Common myeloid progenitor, CD34-positive (primary cell): ENCODE measurements at regions not wholly inside any gene's neighbourhood (a gene's known extent, or its start where the extent isn't known, plus 50 kb on each side); places are given as distances from the start of the nearest gene placed in this dataset.

Experiments
- CTCF ChIA-PET: fragments of 350-600 bp; sonication (Branson Sonifier 250); formaldehyde crosslinking; loops from one replicate; lab custom pipeline; 2021; ENCODE audit warnings: antibody characterized with exemption; lab: Charles Lee
- POLR2A ChIA-PET: fragments of 350-600 bp; sonication (Branson Sonifier 250); formaldehyde crosslinking; loops from one replicate; lab custom pipeline; 2021; ENCODE audit warnings: antibody characterized with exemption; lab: Charles Lee
- DNase-seq, 3 donors: peaks; one replicate each; pipeline versions ENCODE4 v3.0.0 to v3.0.0-alpha.2; 2013
- H3K27ac ChIP-seq, 2 experiments: 1 replicate in 1 of 2; 2 replicates in 1 of 2; pipeline ENCODE4 v1.7.0; 2013; ENCODE audit warnings: inconsistent platforms in 2 of 2, low read length in 2 of 2, mild to moderate bottlenecking in 2 of 2, low read depth in 1 of 2, moderate library complexity in 1 of 2; ENCODE audit not compliant: severe bottlenecking in 2 of 2, insufficient read depth in 1 of 2, poor library complexity in 1 of 2
- H3K27me3 ChIP-seq, 5 experiments: replicated peaks in 2 of 5; 1 replicate in 3 of 5; 2 replicates in 2 of 5; pipeline versions ENCODE4 v1.6.1 to v1.7.0; 2013; ENCODE audit warnings: low read length in 4 of 5, mild to moderate bottlenecking in 2 of 5, moderate library complexity in 2 of 5, inconsistent platforms in 1 of 5; ENCODE audit not compliant: insufficient read depth in 5 of 5, control insufficient read depth in 4 of 5
- H3K36me3 ChIP-seq, 4 experiments: 1 replicate in 2 of 4; 2 replicates in 2 of 4; pipeline versions ENCODE4 v1.6.1 to v1.7.0; 2013; ENCODE audit warnings: low read length in 3 of 4, control low read depth in 1 of 4, mild to moderate bottlenecking in 1 of 4; ENCODE audit not compliant: control insufficient read depth in 4 of 4, insufficient read depth in 4 of 4
- H3K4me1 ChIP-seq, 4 experiments: 1 replicate in 3 of 4; 2 replicates in 1 of 4; pipeline versions ENCODE4 v1.6.1 to v1.7.1; 2013; ENCODE audit warnings: low read length in 3 of 4, mild to moderate bottlenecking in 3 of 4, control low read depth in 1 of 4, inconsistent platforms in 1 of 4, moderate library complexity in 1 of 4; ENCODE audit not compliant: control insufficient read depth in 4 of 4, insufficient read depth in 4 of 4; ENCODE audit errors: control extremely low read depth in 1 of 4
- H3K4me3 ChIP-seq, 7 experiments: 1 replicate in 4 of 7; 2 replicates in 3 of 7; pipeline versions ENCODE4 v1.5.1 to v1.7.0; 2013; ENCODE audit warnings: mild to moderate bottlenecking in 7 of 7, low read length in 6 of 7, moderate library complexity in 6 of 7, inconsistent platforms in 2 of 7, low read depth in 2 of 7, control low read depth in 1 of 7; ENCODE audit not compliant: insufficient read depth in 4 of 7, control insufficient read depth in 1 of 7; ENCODE audit errors: extremely low read depth in 1 of 7
- H3K9me3 ChIP-seq, 5 experiments: 1 replicate in 4 of 5; 2 replicates in 1 of 5; pipeline versions ENCODE4 v1.6.1 to v1.7.1; 2013; ENCODE audit warnings: low read length in 4 of 5, mild to moderate bottlenecking in 2 of 5, inconsistent platforms in 1 of 5, low read depth in 1 of 5, moderate library complexity in 1 of 5; ENCODE audit not compliant: control insufficient read depth in 4 of 5, insufficient read depth in 2 of 5; ENCODE audit errors: control extremely low read depth in 1 of 5
- WGBS: methylation state at CpG from one replicate; pipeline ENCODE4 v1.1.5; 2013; ENCODE audit not compliant: insufficient coverage; 5-methylcytosine and 5-hydroxymethylcytosine counted together

GRCh38 chr20:41853806-41854205 lies 235.6 kb upstream of the CHD6 start:
- Histone ChIP-seq H3K9me3 (peaks cover 0 to 2% (median 0%) of the 10 kb centered on the region in 5 experiments), H3K36me3 (no peaks in the 10 kb centered on the region), H3K4me1 (no peaks in the 10 kb centered on the region), H3K27me3 (peaks cover 0 to 3% (median 0%) of the 10 kb centered on the region in 5 experiments), H3K27ac (no peak overlapping the region), H3K4me3 (no peak overlapping the region)
- CTCF ChIA-PET: no interaction called here
- 86% methylated on average over 1 of the region's 2 CpGs for WGBS
- POLR2A ChIA-PET: no interaction called here
- no peak for DNase-seq

- no peaks in the 10 kb centered on the region for H3K9me3 ChIP-seq
- H3K4me3 ChIP-seq: no peak overlapping the region
- POLR2A ChIA-PET: no interaction called here
- peaks cover 0 to 3% (median 0%) of the 10 kb centered on the region in 5 experiments for H3K27me3 ChIP-seq
- no peaks in the 10 kb centered on the region for H3K36me3 ChIP-seq
- CTCF ChIA-PET: no interaction called here
- no peaks in the 10 kb centered on the region for H3K4me1 ChIP-seq
- 75% methylated on average over 1 of the region's 3 CpGs for WGBS
- H3K27ac ChIP-seq: no peak overlapping the region
- DNase-seq: no peak
Measured at GRCh38 chr20:41848180-41848579, 230.0 kb upstream of the CHD6 start.

- ChIA-PET CTCF (no interaction called here), POLR2A (no interaction called here)
- Histone ChIP-seq H3K4me1 (no peaks in the 10 kb centered on the region), H3K4me3 (no peak overlapping the region), H3K9me3 (peaks cover 0 to 1% (median 0%) of the 10 kb centered on the region in 5 experiments), H3K36me3 (no peaks in the 10 kb centered on the region), H3K27me3 (peaks cover 0 to 11% (median 3%) of the 10 kb centered on the region in 5 experiments), H3K27ac (no peak overlapping the region)
- 100% methylated on average over 1 of the region's 3 CpGs for WGBS
- no peak for DNase-seq
Measured at GRCh38 chr20:41837669-41838224, 219.6 kb upstream of the CHD6 start.

- no peak overlapping the region for H3K27ac ChIP-seq
- H3K36me3 ChIP-seq: no peaks in the 10 kb centered on the region
- WGBS: no CpG with 5 or more reads among the region's 1 CpG
- DNase-seq: no peak
- H3K4me3 ChIP-seq: no peak overlapping the region
- ChIA-PET CTCF (no interaction called here), POLR2A (no interaction called here)
- peaks cover 0 to 5% (median 0%) of the 10 kb centered on the region in 4 experiments for H3K4me1 ChIP-seq
- H3K9me3 ChIP-seq: peaks cover 0 to 2% (median 0%) of the 10 kb centered on the region in 5 experiments
- peaks cover 0 to 7% (median 3%) of the 10 kb centered on the region in 5 experiments for H3K27me3 ChIP-seq
Measured at GRCh38 chr20:41833739-41834138, 215.6 kb upstream of the CHD6 start.

- Histone ChIP-seq H3K27ac (no peak overlapping the region), H3K27me3 (peaks cover 0 to 3% (median 1%) of the 10 kb centered on the region in 5 experiments), H3K4me1 (peaks cover 0 to 5% (median 0%) of the 10 kb centered on the region in 4 experiments), H3K4me3 (no peak overlapping the region), H3K36me3 (no peaks in the 10 kb centered on the region), H3K9me3 (peaks cover 0 to 2% (median 0%) of the 10 kb centered on the region in 5 experiments)
- DNase-seq: no peak
- ChIA-PET CTCF (no interaction called here), POLR2A (no interaction called here)
- WGBS: no CpG with 5 or more reads among the region's 2 CpGs
Measured at GRCh38 chr20:41830702-41831101, 212.5 kb upstream of the CHD6 start.

GRCh38 chr20:41819436-41819835 lies 201.3 kb upstream of the CHD6 start:
- POLR2A ChIA-PET: interaction anchor here (0.6 kb wide), 1 partner anchor 1487 kb away, joined by 4 read pairs; no protein-coding TSS in a partner anchor
- WGBS: 100% methylated on average over 1 of the region's 2 CpGs

GRCh38 chr20:41818991-41819390 lies 200.8 kb upstream of the CHD6 start:
- no peak overlapping the region for H3K27ac ChIP-seq
- H3K4me1 ChIP-seq: no peaks in the 10 kb centered on the region
- POLR2A ChIA-PET: no interaction called here
- no peaks in the 10 kb centered on the region for H3K36me3 ChIP-seq
- no peaks in the 10 kb centered on the region for H3K9me3 ChIP-seq
- no peak overlapping the region for H3K4me3 ChIP-seq
- peaks cover 0 to 4% (median 0%) of the 10 kb centered on the region in 5 experiments for H3K27me3 ChIP-seq
- DNase-seq: no peak
- 38% methylated on average over 4 of the region's 5 CpGs for WGBS
- CTCF ChIA-PET: no interaction called here

More at GRCh38 chr20:41819436-41819835, 201.3 kb upstream of the CHD6 start:
- CTCF ChIA-PET: no interaction called here
- H3K4me3 ChIP-seq: no peak overlapping the region
- H3K27ac ChIP-seq: no peak overlapping the region
- H3K36me3 ChIP-seq: no peaks in the 10 kb centered on the region
- H3K4me1 ChIP-seq: no peaks in the 10 kb centered on the region
- H3K9me3 ChIP-seq: no peaks in the 10 kb centered on the region
- DNase-seq: no peak
- H3K27me3 ChIP-seq: peaks cover 0 to 4% (median 0%) of the 10 kb centered on the region in 5 experiments
